SKM-1 (cell line): ENCODE measurements at regions not wholly inside any gene's neighbourhood (a gene's known extent, or its start where the extent isn't known, plus 50 kb on each side); places are given as distances from the start of the nearest gene placed in this dataset.

Source experiments
- DNase-seq: peaks from one replicate; lab custom pipeline; 2025; ENCODE audit not compliant: unreplicated experiment; lab: John Stamatoyannopoulos, UW

- DNase-seq, result no peak
Measured at GRCh38 chr4:175369087-175369486, 443.0 kb downstream of the GPM6A start.

GRCh38 chr4:175371091-175371490 lies 441.0 kb downstream of the GPM6A start:
- no peak for DNase-seq

- DNase-seq, result no peak
Measured at GRCh38 chr4:175373031-175373430, 439.0 kb downstream of the GPM6A start.

- no peak for DNase-seq
Measured at GRCh38 chr4:175374459-175374858, 437.6 kb downstream of the GPM6A start.

GRCh38 chr4:175376287-175376977 lies 435.6 kb downstream of the GPM6A start:
- DNase-seq, result no peak

GRCh38 chr4:175377203-175377602 lies 434.9 kb downstream of the GPM6A start:
- DNase-seq, result no peak

GRCh38 chr4:175378372-175378771 lies 433.7 kb downstream of the GPM6A start:
- DNase-seq, result no peak

- no peak for DNase-seq
Measured at GRCh38 chr4:175380841-175381240, 431.2 kb downstream of the GPM6A start.

- no peak for DNase-seq
Measured at GRCh38 chr4:175385797-175386196, 426.3 kb downstream of the GPM6A start.

GRCh38 chr4:175386776-175387507 lies 425.1 kb downstream of the GPM6A start:
- no peak for DNase-seq

GRCh38 chr4:175394208-175394607 lies 417.9 kb downstream of the GPM6A start:
- DNase-seq, result no peak

- peak; percentile 30 for DNase-seq
Measured at GRCh38 chr4:175405961-175406360, 406.1 kb downstream of the GPM6A start.

GRCh38 chr4:175407926-175408325 lies 404.1 kb downstream of the GPM6A start:
- no peak for DNase-seq

- no peak for DNase-seq
Measured at GRCh38 chr4:175411251-175411650, 400.8 kb downstream of the GPM6A start.

GRCh38 chr4:175412161-175412560 lies 399.9 kb downstream of the GPM6A start:
- DNase-seq, result no peak

- DNase-seq, result no peak
Measured at GRCh38 chr4:175412746-175413145, 399.3 kb downstream of the GPM6A start.

- no peak for DNase-seq
Measured at GRCh38 chr4:175413561-175413960, 398.5 kb downstream of the GPM6A start.

- DNase-seq, result no peak
Measured at GRCh38 chr4:175414602-175415001, 397.5 kb downstream of the GPM6A start.

- DNase-seq, result no peak
Measured at GRCh38 chr4:175418516-175418915, 393.5 kb downstream of the GPM6A start.

- DNase-seq, result no peak
Measured at GRCh38 chr4:175419236-175419718, 392.8 kb downstream of the GPM6A start.

- DNase-seq, result no peak
Measured at GRCh38 chr4:175421506-175421905, 390.6 kb downstream of the GPM6A start.

- no peak for DNase-seq
Measured at GRCh38 chr4:175422331-175422730, 389.7 kb downstream of the GPM6A start.
